GOT3 (cell line): ENCODE measurements at regions not wholly inside any gene's neighbourhood (a gene's known extent, or its start where the extent isn't known, plus 50 kb on each side); places are given as distances from the start of the nearest gene placed in this dataset.
"Not testable (repeated sequence)": the region's sequence is repeated elsewhere in the genome, so short reads cannot be mapped to it uniquely, and the experiment has no call there.

Experiments
- DNase-seq: peaks from one replicate; lab custom pipeline; 2025; ENCODE audit warnings: mixed read lengths; lab: John Stamatoyannopoulos, UW

- DNase-seq: no peak
Observed at GRCh38 chr2:138931284-138932256, 151.4 kb upstream of the NXPH2 start.

DNA sequence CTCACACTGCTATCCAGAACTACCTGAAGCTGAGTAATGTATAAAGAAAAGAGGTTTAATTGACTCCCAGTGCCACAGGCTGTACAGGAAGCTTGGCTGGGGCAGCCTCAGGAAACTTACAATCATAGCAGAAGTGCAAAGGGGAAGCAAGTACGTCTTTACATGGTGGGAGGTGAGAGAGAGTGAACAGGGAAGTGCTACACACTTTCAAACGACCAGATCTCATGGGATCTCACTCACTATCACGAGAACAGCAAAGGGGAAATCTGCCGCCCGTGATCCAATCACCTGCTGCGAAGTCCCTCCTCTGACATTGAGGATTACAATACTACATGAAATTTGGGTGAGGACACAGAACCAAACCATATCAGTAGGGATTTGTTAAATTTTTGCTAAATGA lies 150.4 kb upstream of the NXPH2 start:
- DNase-seq: no peak

GRCh38 chr2:138928374-138929021 lies 148.3 kb upstream of the NXPH2 start:
- no peak for DNase-seq

GRCh38 chr2:138922973-138923563 lies 142.9 kb upstream of the NXPH2 start:
- no peak for DNase-seq

- DNase-seq: no peak
Observed at GRCh38 chr2:138919120-138919747, 139.0 kb upstream of the NXPH2 start.

- no peak for DNase-seq
Observed at GRCh38 chr2:138910427-138910826, 130.2 kb upstream of the NXPH2 start.

- no peak for DNase-seq
Observed at GRCh38 chr2:138906549-138906948, 126.4 kb upstream of the NXPH2 start.

DNA sequence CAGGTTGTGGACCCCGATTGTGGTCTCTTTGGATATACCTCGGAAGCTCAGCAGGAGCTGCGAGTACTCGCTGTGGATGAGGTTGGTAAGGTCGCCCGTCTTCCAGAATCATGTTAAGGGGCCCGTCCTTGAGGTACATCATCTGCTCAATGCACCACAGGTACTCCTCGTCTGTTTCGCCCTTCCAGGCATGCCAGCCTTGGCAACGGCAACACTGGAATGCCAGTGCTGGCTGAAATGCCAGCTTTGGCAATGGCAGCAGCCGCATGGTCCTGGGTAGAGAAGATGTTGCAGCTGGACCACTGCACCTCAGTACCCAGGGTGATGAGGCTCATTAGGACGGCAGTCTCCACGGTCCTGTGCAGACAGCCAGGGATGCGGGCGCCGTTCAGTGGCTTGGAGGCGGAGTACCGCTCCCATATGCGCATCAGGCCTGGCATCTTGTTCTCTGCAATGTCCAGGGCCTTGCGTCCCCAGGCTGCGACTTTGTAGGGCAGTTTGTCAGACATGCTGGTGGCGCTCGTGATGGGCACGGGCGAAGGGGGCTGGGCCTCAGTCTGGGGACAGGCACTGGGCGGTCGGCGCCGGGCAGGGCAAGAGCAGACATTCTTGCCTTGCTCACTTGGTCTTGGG lies 122.2 kb upstream of the NXPH2 start:
- DNase-seq: no peak

GRCh38 chr2:138901530-138901929 lies 121.3 kb upstream of the NXPH2 start:
- no peak for DNase-seq

DNA sequence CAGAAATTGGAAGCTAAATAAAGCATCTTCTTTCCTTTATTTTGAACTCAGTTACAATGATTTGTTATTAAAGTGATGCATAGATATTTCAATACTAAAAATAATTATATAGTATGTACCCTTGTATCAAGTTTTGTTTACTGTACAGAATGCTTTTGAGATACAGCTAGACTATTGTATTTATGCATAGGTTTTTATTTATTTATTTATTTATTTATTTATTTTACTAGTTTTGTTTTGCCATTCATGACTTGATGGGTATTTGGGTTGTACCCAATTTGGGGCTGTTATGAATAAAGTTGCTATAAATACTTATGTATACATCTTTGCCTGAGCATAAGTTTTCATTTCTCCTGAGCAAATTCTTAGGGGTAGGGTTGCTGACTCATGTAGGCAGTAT lies 118.7 kb upstream of the NXPH2 start:
- no peak for DNase-seq

GRCh38 chr2:138897274-138897673 lies 117.1 kb upstream of the NXPH2 start:
- DNase-seq: no peak

GRCh38 chr2:138893746-138894145 lies 113.6 kb upstream of the NXPH2 start:
- no peak for DNase-seq

DNA sequence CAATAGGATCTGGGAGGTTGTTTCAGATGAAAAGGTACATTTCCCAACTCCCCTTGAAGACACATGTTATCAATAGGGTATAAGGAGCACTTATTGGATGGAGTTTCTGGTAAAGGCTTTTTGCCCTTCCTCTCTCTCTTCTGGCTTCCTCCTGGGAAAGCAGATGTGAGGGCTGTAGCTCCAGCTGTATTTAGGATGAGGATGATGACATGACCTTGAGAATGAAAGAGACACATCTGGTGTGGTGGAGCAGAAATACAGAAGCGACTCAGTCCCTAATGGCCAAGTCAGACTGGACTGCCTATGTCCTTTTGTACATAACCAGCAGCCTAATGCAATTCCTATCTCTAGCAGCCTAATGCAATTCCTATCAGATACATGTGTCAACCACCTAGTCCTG lies 100.9 kb upstream of the NXPH2 start:
- no peak for DNase-seq

- DNase-seq: no peak
Observed at GRCh38 chr2:138879931-138880330, 99.7 kb upstream of the NXPH2 start.

GRCh38 chr2:138877421-138877820 lies 97.2 kb upstream of the NXPH2 start:
- no peak for DNase-seq

GRCh38 chr2:138874251-138874650 lies 94.1 kb upstream of the NXPH2 start:
- no peak for DNase-seq

DNA sequence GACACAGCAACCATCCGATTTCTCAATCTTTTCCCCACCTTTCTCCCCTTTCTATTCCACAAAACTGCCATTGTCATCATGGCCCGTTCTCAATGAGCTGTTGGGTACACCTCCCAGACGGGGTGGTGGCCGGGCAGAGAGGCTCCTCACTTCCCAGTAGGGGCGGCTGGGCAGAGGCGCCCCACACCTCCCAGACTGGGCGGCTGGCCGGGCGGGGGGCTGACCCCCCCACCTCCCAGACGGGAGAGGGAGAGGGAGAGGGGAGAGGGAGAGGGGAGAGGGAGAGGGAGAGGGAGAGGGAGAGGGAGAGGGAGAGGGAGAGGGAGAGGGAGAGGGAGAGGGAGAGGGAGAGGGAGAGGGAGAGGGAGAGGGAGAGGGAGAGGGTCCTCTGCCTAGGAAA lies 91.9 kb upstream of the NXPH2 start:
- DNase-seq: not testable (repeated sequence)

DNA sequence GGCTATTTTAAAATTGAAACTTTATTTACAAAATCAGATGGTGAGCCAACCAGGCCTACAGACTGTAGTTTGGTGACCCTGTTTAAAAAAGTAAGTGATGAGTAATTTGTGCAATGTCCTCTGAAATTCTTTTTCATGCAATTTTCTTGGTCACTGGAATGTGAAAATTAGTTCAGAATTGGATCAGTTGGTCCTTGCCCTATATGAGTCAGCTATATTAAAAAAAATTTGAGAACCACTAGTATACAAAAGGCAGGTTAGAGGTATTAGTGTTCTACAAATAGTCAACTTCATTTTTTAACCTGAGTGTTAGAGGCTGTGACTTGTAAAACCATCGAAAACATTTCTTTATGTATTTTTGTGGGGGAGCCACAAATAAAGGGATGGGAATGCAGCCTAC lies 91.1 kb upstream of the NXPH2 start:
- no peak for DNase-seq

DNA sequence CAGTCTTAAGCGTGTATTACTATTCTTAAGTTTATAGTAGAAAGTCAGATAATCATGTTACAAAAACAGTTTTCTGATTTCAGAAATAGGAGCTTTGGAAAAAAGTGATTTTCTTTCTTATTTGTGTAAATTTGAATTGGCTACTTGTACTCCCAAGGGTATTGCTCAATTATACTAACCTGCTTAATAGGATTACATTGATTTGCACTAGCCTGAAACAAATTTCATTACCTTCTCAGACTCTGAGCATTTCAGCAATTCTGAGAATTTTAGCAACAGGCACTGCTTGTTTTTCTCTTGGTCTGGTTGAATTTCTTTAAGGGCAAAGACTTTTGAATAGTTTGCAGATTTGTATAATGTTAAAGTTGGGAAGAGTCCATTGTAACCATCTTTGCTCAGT lies 87.2 kb upstream of the NXPH2 start:
- no peak for DNase-seq

DNA sequence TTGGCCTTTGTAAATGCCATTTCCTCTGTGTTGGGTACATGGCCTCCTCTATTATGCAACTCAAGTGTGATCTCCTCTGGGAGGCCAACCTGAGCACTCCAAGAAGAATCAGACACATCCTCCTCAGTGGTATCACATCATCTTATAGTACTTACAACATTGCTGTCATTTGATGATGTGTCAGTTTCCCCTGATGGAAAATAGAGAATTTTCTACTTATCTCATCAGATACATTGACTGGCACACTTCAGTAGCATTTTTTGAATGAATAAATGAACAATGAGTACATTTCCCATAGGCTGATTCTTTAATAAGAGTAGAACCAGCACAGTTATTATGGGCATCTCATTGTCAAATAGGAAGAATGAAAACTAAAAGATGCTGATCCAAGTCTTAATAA lies 86.6 kb upstream of the NXPH2 start:
- no peak for DNase-seq

GRCh38 chr2:138853761-138854160 lies 73.6 kb upstream of the NXPH2 start:
- no peak for DNase-seq

GRCh38 chr2:138853296-138853695 lies 73.1 kb upstream of the NXPH2 start:
- DNase-seq: no peak
